GM21786 (cell line): ENCODE measurements at regions not wholly inside any gene's neighbourhood (a gene's known extent, or its start where the extent isn't known, plus 50 kb on each side); places are given as distances from the start of the nearest gene placed in this dataset.

Experiments used
- ATAC-seq: cut with Tn5 transposase; IDR thresholded peaks from one replicate; pipeline ENCODE4 v1.9.1; 2021; ENCODE audit not compliant: unreplicated experiment

DNA sequence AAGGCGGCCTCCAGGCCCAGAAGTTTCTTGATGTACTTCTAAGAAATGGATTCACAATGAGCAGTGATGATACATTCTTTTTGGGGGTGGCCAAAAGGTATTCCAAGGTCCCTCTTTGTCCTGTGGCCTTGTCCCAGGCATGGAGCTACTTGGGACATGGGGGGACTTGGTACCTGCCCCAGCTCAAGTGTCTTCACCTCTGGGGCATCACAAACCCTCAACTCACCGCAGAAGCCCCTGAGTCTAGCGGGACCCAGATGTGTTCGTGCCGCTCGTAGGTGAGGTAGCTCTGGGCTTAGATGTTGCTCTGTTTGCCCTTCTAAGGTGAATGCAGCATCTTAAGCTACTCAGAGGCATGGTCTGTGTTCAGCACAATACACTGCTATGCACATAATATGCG lies 338.0 kb upstream of the IRX4 start:
- no peak for ATAC-seq

DNA sequence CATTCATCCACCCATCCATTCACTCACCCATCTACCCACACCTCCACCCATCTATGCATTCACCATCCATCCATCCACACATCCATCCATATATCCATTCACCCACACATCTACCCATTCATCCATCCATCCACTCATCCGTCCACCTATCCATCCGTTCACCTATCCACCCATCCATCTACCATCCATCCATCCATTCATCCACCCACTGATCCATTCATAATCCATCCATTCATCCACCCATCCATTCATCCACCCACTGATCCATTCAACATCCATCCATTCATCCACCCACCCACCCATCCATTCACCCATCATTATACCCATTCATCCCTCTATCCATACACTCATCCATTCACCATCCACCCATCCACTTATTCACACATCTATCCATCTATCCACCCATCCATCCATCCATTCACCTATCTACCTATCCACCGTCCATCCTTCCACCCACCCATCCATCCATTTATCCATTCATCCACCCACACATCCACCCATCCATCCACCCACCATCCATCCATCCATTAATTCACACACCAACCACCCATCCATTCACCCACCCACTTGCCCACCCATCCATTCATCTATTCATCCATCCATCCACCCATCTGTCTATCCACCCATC lies 336.5 kb upstream of the IRX4 start:
- ATAC-seq, result no peak

DNA sequence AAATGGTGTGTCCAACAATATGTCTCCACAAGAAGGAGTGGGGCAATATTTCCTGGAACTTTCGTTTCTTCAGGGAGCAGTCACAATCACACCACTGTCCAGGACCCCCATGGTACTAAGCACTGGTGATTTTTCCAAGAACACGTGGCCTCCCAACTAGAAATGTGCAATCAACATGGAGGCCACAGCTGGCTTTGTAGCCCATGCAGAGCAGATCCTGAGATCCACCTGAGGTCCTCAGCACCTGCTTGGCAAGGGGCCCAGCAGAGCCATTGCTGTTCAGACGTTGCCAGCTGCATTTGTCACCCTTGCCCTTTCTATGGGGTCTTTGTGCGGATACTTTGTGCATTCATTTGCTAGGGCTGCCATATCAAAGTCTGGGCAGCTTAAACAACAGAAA lies 334.5 kb upstream of the IRX4 start:
- ATAC-seq, result no peak

DNA sequence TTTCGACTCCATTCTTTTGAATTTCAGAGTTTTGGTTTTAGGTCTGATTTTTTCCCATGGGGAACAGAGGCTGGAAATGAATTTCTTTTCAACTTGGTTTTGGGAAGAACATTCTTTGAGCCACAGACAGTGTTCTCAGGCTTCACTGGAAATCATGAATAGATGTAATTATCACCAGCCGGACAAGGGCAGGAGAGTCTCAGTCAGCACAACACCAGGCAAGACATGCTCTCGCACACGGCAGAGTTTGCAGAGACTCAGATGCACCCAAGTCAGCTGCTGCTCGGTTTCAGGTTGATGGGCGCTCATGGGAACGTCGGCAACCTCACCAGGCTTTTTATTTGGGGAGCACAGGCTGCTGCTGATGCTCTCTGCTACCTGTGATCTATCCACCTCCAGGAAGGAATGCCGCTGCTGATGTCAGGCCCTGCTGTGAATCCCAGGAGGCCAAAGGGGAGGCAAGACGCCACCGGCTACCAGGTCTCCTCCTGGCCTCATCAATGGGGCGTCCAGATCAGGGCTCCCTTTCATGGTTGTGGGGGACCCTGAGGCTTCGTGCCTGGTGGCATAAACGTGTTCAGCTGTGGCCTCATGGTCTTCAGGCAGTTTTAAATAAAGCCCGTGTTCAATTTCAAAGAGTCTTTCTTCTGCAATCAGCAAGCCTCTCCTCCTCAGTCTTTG lies 332.3 kb upstream of the IRX4 start:
- ATAC-seq, result no peak

DNA sequence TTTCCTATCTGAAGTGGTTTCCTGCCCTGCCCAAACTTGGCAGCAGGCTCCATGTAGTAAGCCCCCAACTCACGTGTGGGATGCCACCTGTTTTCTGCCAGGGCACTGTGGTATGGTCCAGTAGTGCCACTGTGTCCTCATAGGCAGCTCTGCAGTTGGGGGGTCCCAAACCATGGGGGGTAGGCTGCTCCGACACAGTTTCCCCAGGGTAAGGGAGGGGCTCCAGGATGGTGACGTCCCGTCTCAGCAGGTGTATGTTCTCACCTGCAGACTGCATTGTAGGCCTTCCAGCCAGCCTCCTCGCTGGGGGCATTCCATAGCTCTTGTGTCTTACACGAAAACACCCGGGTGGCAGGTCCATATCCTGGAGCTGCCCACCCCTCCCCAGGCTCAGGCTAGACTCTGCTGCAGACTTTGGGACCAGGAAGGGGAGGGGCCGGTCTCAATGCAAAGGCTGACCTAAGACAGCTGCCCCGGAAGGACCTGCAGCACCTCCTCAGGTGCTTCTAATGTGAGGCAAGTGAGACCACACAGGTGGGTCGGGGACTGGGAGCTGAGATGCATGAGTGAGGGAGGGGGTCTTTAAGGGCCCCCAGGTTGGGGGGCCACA lies 330.5 kb upstream of the IRX4 start:
- ATAC-seq, result no peak

DNA sequence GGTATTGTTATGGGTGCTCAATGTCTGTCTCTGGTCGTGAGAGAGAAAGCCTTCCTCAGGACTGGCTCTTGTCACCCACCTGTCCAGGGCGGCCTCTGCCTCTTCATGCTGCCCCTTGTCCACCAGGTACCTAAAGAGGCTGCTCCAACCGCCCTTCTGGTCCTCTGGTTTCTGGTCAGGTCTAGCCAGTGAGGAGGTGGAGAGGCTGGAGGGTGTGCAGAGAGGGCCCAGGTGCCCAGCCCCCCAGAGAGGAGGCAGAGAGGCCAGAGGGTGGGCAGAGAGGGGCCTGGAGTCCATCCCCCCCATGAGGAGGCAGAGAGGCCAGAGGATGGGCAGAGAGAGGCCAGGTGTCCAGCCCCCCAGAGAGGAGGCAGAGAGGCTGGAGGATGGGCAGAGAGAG lies 329.8 kb upstream of the IRX4 start:
- ATAC-seq, result no peak

DNA sequence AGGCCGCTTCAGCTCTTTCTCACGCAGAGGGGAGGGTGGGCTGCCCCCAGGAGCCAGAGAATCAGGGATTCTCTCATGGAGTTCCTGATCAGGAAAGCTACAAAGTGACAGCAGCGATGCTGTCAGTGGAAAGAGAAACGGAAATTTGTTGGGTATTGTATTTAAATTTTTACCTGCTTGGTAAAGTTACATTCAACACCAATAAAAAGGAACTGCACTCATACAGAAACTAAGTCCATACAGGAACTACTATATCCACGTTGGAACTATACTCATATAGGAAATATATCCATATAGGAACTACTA lies 325.5 kb upstream of the IRX4 start:
- ATAC-seq, result no peak

DNA sequence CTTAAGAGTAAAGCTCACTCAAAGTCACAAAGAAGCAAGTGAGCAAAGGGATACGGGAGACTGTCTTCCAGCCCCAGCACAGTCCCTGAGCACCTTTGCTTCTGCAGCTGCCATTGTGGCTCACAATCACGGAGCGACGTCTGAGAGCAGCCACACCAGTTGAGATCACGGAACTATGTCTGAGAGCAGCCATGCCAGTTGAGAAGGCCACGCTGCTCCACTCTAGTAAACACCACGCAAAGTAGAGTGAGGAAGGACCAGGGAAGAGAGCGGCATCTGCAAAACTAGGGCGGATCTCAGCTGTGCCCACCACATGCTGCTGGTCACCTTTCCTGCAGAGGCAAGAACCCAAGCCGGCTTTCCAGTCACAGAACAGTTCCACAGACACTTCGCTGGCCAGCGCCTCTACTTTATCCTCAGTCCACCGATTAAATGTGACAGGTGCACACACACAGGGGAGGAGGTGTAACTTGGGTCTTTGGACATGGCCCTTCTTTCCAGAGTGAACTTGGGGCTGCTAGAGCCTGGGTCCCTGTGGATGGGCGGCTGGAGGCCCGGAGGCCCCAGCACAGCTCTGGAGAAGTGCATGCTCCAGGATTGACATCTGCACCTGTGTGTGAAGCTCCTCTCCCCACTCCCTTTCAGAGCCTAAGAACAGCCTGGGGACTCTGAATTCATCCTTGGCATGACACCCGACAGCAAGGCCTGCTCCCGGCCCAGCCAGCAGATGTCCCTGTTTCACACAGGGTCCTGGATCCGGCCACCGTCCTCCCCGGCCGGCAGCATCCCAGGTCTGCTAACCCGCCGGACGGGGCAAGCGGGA lies 324.9 kb upstream of the IRX4 start:
- no peak for ATAC-seq

DNA sequence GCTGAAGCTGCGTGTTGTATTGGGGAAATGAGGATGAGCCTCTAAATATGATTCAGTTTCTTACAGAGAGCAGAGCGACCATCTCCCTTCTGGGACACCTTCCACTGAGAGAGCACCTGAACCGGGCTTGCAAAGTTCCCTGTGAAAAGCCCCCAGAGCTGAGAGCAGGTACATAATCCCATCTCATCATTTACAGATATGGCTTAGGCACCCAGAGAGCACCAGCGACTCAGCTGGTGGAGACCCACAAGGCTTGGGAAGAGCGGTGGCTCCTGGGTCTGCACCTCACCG lies 324.3 kb upstream of the IRX4 start:
- ATAC-seq, result no peak

DNA sequence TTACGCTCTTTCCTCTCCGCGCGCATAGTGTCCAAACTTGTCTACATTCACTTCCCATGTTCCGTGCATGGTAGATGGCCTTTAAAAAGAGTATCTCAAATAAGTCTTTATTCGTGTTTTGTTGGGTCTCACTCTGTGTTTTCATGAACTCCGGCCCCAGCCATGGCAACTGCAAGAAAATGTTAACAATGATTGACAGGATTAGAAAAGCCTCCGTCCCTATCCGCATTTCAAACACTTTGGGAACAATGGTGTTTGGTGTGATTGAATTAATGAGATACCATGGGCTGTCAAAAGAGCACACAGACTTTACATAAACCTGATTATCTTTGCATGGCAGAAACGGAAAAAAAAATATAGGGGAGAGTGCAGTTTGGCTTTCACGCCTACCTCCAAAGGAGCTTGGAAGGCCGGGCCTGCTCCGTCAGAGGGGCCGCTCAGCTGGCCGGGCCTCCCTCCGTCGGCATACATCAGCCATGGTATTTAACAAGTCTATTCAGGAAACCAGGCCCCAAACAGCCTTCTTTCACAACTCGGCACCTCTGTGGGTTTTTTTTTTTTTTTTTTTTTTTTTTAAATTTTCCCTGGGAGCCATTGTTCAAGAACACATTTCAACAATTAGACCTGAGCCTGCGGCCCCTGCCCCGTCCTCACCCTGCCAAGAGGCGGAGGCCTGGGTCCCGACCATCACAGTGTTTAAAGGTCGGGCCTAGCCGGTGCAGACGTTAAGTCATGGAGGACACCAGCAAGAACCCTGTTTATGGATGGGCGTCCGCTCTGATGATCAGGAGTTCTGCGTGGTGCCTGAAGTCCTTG lies 323.8 kb upstream of the IRX4 start:
- ATAC-seq, result no peak

DNA sequence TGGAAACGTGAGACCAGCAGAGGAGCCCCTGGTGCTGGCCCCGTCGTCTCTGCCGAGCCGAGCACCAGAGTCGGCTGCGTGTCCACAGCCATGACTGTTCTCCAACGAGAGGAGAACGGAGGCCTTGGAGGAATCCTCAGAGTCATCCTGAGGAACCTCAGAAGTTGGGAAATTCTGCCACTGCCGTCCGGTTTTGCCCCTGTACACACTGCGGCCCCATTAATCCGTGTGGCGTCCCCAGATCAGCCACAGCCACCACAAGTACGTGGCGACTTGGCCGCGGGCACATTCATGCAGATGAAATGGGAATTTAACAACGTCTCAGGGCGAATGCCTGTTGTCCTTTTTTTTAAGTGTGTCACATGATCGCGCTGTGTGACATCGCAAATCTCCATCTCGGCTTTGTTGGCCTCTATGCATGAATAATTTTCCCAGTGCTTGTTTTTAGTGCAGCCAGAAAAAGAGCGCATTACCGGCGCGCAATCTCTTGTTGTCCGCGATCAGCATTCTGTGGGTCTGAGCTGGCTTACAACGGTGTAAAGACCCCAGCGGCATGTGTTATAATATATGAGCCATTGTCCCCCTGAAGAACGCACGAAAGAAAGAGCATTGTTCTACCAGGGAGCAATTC lies 323.0 kb upstream of the IRX4 start:
- ATAC-seq, result no peak

DNA sequence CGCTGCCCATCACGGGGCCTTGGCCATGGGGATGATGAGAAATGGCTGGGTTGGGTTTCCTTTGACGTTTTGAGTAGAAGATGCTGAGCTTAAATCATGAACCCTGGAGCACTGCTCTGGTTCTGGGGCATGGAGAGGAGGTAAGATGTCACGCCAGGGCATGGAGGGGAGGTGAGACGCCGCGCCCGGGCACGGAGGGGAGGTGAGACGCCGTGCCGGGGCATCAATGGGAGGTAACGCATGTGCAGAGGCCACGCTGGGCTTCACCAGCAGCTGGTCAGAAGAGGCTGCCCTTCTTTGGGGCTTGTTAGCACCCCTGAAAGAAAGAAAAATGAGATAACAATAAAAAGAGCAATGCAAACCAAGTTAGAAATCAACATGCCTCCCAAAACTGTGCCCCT lies 322.5 kb upstream of the IRX4 start:
- no peak for ATAC-seq

DNA sequence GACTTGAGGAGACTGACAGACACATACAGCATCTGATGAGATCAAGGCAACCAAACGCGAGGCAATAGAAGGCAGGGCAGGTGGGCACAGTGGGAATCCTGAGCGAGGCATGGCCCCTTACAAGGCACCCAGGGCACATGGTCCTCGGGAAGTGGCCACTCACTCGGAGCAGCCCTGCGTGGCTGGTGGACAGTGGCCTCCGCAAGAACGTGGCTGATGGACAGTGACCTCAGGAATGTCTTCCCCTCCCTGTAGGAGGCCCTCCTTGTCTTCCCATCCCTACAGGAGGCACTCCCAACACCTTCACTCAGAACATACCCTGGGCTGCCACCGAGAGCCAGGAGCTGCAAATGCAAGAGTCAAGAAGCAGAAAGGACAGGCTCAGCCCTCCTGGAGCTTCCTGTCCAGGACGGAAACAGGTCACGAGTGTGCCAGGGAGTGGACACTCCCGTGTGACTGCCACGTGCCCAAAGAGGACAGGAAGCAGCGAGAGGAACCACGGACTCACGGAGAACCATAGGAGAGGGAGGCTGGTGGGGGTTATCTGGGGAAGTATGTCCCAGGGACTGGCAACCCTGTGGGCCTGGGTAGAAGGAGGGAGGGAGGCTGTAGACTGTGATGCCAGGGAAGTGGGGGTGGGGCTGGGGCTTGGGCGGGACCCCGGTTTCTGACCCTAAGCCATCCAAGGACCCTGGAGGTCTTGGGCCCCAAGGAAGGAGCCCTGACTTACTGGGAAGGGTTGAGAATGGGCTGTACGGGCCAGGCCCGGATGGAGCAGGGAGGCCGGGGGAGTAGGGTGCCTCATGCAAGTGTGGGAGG lies 321.9 kb upstream of the IRX4 start:
- ATAC-seq, result no peak

DNA sequence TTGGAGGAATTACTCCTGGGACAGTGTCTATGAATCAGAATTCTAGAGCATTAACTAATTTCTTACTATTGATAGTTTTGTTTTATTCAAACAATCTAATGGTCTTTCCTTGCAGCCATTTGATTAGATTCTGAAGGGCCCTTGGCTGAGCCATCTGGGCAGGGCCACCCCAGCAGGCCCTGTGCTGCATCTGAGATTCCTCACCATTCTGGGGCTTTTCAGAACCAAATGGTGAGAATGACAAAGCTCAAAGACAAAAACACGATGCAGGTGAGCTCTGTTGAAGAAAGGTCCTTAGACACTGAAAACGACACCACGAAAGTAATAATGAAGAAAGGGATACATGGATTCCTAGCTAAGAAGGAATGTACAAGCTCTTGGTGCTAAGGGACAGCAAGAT lies 321.0 kb upstream of the IRX4 start:
- no peak for ATAC-seq

DNA sequence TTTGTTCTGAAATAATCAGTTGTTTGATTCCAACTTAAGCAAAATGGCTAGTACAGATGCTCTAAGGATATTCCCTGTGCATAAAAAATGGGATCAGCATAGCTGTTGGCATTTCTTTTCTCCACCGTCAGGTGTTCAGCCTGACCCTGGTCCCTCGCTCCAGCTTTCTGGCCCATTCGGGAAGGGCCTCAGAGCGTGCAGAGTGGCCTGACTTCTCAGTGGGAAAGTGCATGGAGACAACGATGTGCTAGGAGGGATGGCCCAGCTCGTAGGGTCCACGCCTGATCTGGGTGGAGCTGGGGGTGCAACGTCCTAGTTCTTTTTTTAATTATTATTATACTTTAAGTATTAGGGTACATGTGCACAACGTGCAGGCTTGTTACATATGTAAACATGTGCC lies 319.1 kb upstream of the IRX4 start:
- no peak for ATAC-seq

DNA sequence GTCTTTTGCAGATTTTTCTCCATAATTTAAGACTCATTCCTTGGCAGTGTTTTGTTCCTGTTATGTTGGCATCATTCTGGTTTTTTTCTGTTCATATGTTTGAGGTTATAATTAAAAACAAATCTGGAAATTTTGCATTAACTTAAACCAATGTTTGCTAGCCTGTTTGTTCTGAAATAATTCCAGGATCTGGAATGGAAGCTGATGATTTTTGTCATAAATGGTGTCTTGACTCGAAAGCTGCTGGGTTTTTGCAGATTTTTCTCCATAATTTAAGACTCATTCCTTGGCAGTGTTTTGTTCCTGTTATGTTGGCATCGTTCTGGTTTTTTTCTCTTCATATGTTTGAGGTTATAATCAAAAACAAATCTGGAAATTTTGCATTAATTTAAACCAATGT lies 318.7 kb upstream of the IRX4 start:
- ATAC-seq, result no peak

DNA sequence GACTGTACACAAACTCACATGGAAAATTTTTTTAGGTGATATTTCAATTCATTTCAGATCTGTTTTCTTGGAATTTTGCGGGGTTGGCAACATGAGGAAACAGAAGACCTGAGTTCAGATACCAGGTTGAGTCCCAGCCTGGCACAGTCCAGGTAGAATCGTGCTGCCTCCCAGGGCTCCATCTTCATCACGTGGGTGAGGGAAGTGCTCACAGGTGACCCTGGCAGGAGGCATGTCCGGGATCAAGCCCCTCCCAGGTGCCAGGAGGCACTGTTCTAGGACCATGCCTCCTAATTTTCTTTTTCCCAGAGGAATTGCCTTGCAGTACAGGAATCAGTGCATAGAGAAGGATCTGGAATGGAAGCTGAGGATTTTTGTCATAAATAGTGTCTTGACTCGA lies 318.3 kb upstream of the IRX4 start:
- ATAC-seq, result no peak

DNA sequence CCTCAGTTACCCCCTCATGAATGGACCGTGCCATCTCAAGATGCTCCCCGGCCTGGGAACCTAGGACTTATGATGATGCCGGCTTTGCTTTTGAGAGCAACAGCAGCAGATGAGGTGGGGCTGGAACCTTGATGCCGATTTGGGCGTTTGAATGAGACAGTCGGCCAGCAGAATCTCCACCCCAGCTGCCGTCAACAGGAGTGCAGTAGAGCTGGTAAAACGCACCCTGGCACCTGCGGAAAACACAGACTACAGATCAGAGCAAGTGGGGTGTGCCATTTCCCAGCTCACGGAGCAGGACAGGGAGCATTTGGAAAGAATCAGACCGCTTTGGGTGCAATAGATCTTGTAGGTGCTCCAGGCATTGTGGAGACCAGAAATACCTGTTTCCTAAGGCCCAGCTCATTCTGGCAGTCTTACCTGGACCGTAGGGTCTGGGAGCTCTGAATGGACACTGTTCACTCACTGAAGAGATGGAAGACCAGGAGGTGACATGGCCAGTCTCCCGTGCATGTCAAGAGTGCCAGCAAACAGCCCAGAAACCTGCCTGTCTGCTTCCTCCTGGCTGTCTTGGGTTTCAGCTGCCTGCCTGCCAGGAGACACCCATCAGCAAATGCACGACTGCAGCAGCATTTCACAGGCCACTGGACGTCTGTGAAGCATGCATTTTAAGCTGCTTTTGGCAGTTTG lies 317.7 kb upstream of the IRX4 start:
- ATAC-seq, result no peak

DNA sequence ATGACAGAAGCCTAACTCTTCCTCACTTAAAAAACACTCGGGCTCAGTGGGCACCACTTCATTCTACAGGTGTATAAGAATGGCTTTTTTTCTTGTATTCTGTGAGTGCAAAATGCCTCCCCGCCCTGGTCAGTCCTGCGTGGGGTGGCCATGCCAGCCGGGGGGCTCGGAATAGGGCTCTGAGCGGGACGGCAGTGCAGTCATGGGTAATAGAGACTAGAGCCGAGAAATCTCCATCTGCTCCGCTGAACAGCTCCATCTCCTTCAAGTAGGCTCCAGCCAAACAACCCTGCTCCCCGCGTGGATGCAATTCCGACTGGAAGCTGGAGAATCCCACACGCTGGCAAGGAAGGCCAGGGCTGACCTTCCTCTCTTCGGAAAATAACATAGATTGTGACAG lies 317.0 kb upstream of the IRX4 start:
- ATAC-seq, result no peak
